HG02885 (cell line): ENCODE measurements at regions not wholly inside any gene's neighbourhood (a gene's known extent, or its start where the extent isn't known, plus 50 kb on each side); places are given as distances from the start of the nearest gene placed in this dataset.
A peak's percentile ranks its signal among the peaks of the same experiment; 100 is the strongest.

Experiments used
- ATAC-seq: cut with Tn5 transposase; IDR thresholded peaks from one replicate; pipeline ENCODE4 v1.9.1; 2021; ENCODE audit warnings: mild to moderate bottlenecking; ENCODE audit not compliant: unreplicated experiment, poor library complexity

- ATAC-seq = no peak
Observed at GRCh38 chr1:69284508-69284907, 283.2 kb upstream of the LRRC7 start.

- no peak for ATAC-seq
Observed at GRCh38 chr1:69288416-69288815, 279.3 kb upstream of the LRRC7 start.

GRCh38 chr1:69290291-69290690, 277.4 kb upstream of the LRRC7 start:
- ATAC-seq = no peak

GRCh38 chr1:69291541-69291940, 276.2 kb upstream of the LRRC7 start:
- ATAC-seq = no peak

- no peak for ATAC-seq
Observed at GRCh38 chr1:69292833-69293232, 274.9 kb upstream of the LRRC7 start.

GRCh38 chr1:69294171-69294570, 273.6 kb upstream of the LRRC7 start:
- ATAC-seq = no peak

GRCh38 chr1:69295265-69295664, 272.5 kb upstream of the LRRC7 start:
- ATAC-seq = no peak

- no peak for ATAC-seq
Observed at GRCh38 chr1:69305621-69306020, 262.1 kb upstream of the LRRC7 start.

- no peak for ATAC-seq
Observed at GRCh38 chr1:69312055-69312732, 255.5 kb upstream of the LRRC7 start.

- no peak for ATAC-seq
Observed at GRCh38 chr1:69313118-69313517, 254.6 kb upstream of the LRRC7 start.

GRCh38 chr1:69315416-69315815, 252.3 kb upstream of the LRRC7 start:
- ATAC-seq = no peak

- ATAC-seq = no peak
Observed at GRCh38 chr1:69315823-69316222, 251.9 kb upstream of the LRRC7 start.

- no peak for ATAC-seq
Observed at GRCh38 chr1:69319287-69319686, 248.4 kb upstream of the LRRC7 start.

GRCh38 chr1:69320757-69321211, 246.9 kb upstream of the LRRC7 start:
- peak; percentile 61 for ATAC-seq

GRCh38 chr1:69321311-69321710, 246.4 kb upstream of the LRRC7 start:
- ATAC-seq = no peak

GRCh38 chr1:69328186-69328585, 239.5 kb upstream of the LRRC7 start:
- no peak for ATAC-seq

- no peak for ATAC-seq
Observed at GRCh38 chr1:69363236-69363635, 204.5 kb upstream of the LRRC7 start.

- no peak for ATAC-seq
Observed at GRCh38 chr1:69373520-69373919, 194.2 kb upstream of the LRRC7 start.

- ATAC-seq = no peak
Observed at GRCh38 chr1:69376408-69376807, 191.3 kb upstream of the LRRC7 start.

- no peak for ATAC-seq
Observed at GRCh38 chr1:69377507-69377906, 190.2 kb upstream of the LRRC7 start.

- no peak for ATAC-seq
Observed at GRCh38 chr1:69388044-69388443, 179.7 kb upstream of the LRRC7 start.

GRCh38 chr1:69400128-69400527, 167.6 kb upstream of the LRRC7 start:
- no peak for ATAC-seq

- no peak for ATAC-seq
Observed at GRCh38 chr1:69401879-69402278, 165.8 kb upstream of the LRRC7 start.
